ENCODE measurements at regions not wholly inside any gene's neighbourhood (a gene's known extent, or its start where the extent isn't known, plus 50 kb on each side); places are given as distances from the start of the nearest gene placed in this dataset.

GRCh38 chr6:104603108-104603745, 256.5 kb downstream of the HACE1 start:
- TF ChIP-seq CTCF (IDR thresholded peaks at IDR 0.05) = no peak
- no peak for TF ChIP-seq POLR2A (IDR thresholded peaks at IDR 0.05)

Data from testis (tissue), 2 donors.